Mucosa of gallbladder (tissue), 1 donor: ENCODE measurements at regions not wholly inside any gene's neighbourhood (a gene's known extent, or its start where the extent isn't known, plus 50 kb on each side); places are given as distances from the start of the nearest gene placed in this dataset.

Source experiments
- DNase-seq: peaks from one replicate; pipeline ENCODE4 v3.0.0-alpha.2; 2020; ENCODE audit warnings: low spot score
- donor health status: DM: no; HTN: no; CAD: no.

GRCh38 chr2:82690757-82691411 is 1768.2 kb downstream of the SUCLG1 start:
- no peak for DNase-seq

DNA sequence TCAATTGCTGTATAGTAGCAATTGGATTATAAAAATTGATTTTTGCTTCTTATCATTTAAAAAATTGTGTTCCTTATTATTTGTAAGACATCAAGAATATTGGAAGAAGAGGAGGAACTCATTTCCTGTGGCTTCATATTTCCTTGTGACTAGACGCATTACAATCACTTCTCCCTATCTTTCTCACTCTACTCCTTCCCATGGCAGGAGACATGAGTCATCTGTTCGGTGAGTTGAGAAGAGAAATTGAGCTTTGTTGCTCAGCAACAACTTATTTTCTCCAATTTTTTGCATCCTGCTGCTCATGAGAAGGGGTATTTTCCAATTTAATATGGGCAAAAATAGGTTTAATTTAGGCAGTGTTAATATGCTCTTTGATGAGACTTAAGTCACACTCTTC is 1783.9 kb downstream of the SUCLG1 start:
- no peak for DNase-seq

- DNase-seq = no peak
These were observed 1784.4 kb downstream of the SUCLG1 start for GRCh38 chr2:82674652-82675051.

GRCh38 chr2:82667491-82667890 is 1791.6 kb downstream of the SUCLG1 start:
- no peak for DNase-seq

DNA sequence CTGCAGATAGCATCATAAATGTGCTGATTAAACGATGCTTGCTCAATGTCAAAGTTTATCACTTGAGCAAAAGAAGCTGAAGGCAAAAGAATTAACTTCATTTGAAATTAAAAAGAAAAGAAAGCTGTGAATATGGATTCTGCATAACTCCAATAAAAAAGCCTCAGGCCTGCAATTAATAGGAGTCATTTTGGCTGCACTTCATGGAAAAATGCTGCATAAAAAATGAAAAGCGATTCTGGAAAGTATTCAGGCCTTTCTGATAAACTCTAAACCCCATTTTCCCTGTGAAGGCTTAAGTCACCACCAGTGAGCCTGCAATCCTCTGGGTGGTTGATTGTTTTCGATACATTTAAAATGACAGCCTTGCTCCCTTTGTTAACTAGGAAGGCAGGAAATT is 1793.4 kb downstream of the SUCLG1 start:
- no peak for DNase-seq

- DNase-seq = no peak
These were observed 1802.0 kb downstream of the SUCLG1 start for GRCh38 chr2:82657106-82657505.

DNA sequence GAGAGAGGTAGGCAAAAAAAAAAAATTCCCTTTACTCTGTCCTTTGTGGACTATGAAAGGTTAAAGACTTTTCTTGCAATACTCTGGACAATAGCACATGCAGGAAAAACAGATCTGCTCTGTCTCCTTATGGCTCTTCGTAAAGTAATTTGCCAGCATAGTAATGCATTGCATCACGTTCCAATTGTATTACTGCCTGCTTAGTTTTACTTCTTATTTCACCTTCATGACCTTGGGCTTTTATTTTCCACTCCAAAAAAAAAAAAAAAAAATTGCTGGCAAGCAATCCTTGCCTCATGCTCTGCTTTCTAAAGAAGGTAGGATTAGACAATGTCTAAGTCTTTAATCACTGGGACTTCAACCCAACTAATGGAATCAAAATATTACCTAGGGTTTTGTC is 1802.7 kb downstream of the SUCLG1 start:
- no peak for DNase-seq

DNA sequence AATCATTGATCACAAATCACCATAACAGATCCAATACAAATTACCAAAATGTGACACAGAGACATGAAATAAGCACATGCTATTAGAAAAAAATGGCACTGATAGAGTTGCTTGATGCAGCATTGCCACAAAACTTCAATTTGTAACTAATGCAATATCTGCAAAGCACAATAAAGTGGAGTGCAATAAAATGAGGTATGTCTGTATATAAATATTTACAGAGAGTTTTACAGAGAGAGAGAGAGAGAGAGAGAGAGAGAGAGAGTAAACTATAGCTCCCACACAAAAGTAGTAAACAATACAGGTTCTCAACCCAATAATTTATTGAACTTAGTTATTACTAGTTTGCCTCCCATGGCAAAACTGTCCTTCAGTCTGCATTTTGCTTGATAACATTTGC is 1807.0 kb downstream of the SUCLG1 start:
- DNase-seq = no peak

DNA sequence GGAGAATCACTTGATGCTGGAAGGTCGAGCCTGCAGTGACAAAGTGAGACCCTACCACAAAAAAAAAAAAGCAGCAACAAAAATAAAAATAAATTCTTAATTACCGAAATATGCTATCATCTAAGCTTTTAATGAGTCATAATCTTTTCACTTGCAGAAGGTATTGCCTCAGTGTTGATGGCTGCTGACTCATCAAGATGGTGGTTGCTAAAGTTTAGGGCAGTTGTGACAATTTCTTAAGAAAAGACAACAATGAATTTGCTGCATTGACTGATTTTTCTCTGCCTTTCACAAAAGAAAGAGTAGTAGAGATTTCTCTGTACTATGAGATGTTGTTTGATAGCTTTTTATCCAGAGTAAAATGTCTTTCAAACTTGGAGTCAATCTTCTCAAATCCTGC is 1809.0 kb downstream of the SUCLG1 start:
- DNase-seq = no peak

- DNase-seq = no peak
These were observed 1817.4 kb downstream of the SUCLG1 start for GRCh38 chr2:82641598-82642180.

- no peak for DNase-seq
These were observed 1822.6 kb downstream of the SUCLG1 start for GRCh38 chr2:82636402-82637020.

- no peak for DNase-seq
These were observed 1860.1 kb downstream of the SUCLG1 start for GRCh38 chr2:82599021-82599420.

GRCh38 chr2:82596581-82596980 is 1862.5 kb downstream of the SUCLG1 start:
- no peak for DNase-seq

GRCh38 chr2:82591718-82592117 is 1867.4 kb downstream of the SUCLG1 start:
- DNase-seq = no peak

- no peak for DNase-seq
These were observed 1882.4 kb downstream of the SUCLG1 start for GRCh38 chr2:82576656-82577055.

DNA sequence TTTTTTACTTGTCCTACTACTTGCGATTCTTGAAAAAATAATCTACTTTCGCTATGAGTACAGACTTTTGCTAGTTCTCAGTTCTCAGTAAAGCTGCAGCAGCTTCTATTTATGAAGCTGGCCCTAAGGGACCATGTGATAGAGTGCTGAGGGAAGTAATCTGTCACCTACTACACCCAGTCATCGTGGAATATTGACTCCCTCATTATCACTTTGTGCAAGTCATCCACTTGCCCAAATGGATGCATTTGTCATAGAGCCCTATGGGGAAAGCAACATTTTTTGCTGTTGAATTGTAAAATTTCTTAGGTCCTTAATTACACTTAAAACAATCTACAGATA is 1919.8 kb downstream of the SUCLG1 start:
- no peak for DNase-seq

GRCh38 chr2:82538590-82539279 is 1920.3 kb downstream of the SUCLG1 start:
- no peak for DNase-seq

- no peak for DNase-seq
These were observed 1930.8 kb downstream of the SUCLG1 start for GRCh38 chr2:82528288-82528687.

DNA sequence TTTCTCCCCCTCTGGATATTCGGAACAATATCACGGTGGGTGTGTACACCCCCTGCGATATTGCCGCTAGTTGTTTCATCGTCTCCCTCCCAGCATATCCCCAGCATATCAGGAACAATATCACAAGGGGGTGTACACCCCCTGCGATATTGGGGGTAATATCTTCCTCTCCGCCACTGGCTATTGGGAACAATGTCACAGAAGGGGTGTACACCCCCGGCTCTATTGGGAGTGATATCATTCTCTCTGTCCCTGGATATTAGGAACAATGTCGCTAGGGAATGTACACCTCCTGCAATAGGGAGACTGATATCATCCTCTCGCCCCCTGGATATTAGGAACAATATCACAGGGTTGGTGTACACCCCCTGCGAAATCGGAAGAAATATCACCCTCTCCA is 1932.0 kb downstream of the SUCLG1 start:
- DNase-seq = no peak

- no peak for DNase-seq
These were observed 1932.8 kb downstream of the SUCLG1 start for GRCh38 chr2:82526277-82526676.

DNA sequence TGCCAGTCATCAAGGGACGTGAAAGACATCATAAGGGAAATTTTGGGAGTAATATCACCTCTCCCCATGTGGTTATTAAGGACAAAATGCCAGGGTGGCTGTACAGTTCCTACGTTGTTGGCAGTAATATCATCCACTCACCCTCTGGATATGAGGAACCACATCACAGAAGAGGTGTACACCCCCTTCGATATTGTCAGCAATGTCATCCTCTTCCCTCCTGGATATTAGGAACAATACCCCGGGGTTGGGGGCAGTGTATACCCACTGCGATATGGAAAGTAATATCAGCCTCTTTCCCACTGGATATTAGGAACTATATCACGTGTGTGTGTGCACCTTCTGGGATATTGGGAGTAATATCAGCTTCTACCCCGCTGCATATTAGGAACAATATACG is 1933.3 kb downstream of the SUCLG1 start:
- no peak for DNase-seq

GRCh38 chr2:82524826-82525225 is 1934.3 kb downstream of the SUCLG1 start:
- DNase-seq = no peak

DNA sequence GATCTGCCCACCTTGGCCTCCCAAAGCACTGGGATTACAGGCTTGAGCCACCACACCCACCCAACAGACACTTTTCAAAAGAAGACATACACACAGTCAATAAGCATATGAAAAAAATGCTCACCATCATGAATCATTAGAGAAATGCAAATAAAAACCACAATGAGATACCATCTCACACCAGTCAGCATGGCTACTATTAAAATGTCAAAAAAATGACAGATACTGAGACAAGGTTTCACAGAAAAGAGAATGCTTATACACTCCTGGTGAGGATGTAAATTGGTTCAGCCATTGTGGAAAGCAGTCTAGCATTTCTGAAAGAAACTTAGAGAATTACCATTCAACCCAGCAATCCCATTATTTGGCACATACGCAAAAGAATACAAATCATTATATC is 1947.2 kb downstream of the SUCLG1 start:
- no peak for DNase-seq
